ENCODE measurements at regions not wholly inside any gene's neighbourhood (a gene's known extent, or its start where the extent isn't known, plus 50 kb on each side); places are given as distances from the start of the nearest gene placed in this dataset.

- Histone ChIP-seq H3K36me3 (ENCODE audit: low read depth) (no peaks in the 10 kb centered on the region), H3K27ac (no peak overlapping the region), H3K79me2 (ENCODE audit: insufficient read depth) (no peaks in the 10 kb centered on the region), H3K4me1 (ENCODE audit: insufficient read depth) (no peaks in the 10 kb centered on the region), H3K9ac (no peak overlapping the region), H3K4me2 (ENCODE audit: unreplicated experiment) (no peak overlapping the region), H3K9me2 (ENCODE audit: insufficient read depth) (no peaks in the 10 kb centered on the region), H3F3A (ENCODE audit: insufficient read depth) (no peaks in the 10 kb centered on the region), H3K27me3 (replicated peaks; ENCODE audit: insufficient read depth) (no peaks in the 10 kb centered on the region), H3K4me3 (no peak overlapping the region), H3K9me3 (ENCODE audit: low read depth) (no peaks in the 10 kb centered on the region), H2AFZ (no peak overlapping the region), H4K20me1 (ENCODE audit: insufficient read depth) (no peaks in the 10 kb centered on the region)
- WGBS, 2 experiments (ENCODE audit: low coverage in 1 of 2, low lambda C conversion rate in 2 of 2, missing lambda C conversion rate in 2 of 2) = 47 to 49% methylated on average over 4 of the region's 4 CpGs
- in situ Hi-C loops (cut with MboI) = no loop called here
- no peak for DNase-seq
- TF ChIP-seq EZH2phosphoT487 (IDR thresholded peaks at IDR 0.05; ENCODE audit: insufficient read depth, low read depth) (no peak), EZH2 (IDR thresholded peaks at IDR 0.05; ENCODE audit: insufficient read depth, poor library complexity, severe bottlenecking) (no peak)
Observed at GRCh38 chr3:176692966-176693785, 504.1 kb downstream of the TBL1XR1 start.

GRCh38 chr3:176692199-176692965, 504.9 kb downstream of the TBL1XR1 start:
- H3K36me3 ChIP-seq (ENCODE audit: low read depth) = no peaks in the 10 kb centered on the region
- H3K79me2 ChIP-seq (ENCODE audit: insufficient read depth) = no peaks in the 10 kb centered on the region
- in situ Hi-C loops (cut with MboI) = no loop called here
- H3K4me2 ChIP-seq (ENCODE audit: unreplicated experiment) = no peak overlapping the region
- H3K27me3 ChIP-seq (replicated peaks; ENCODE audit: insufficient read depth) = no peaks in the 10 kb centered on the region
- TF ChIP-seq EZH2 (IDR thresholded peaks at IDR 0.05; ENCODE audit: insufficient read depth, poor library complexity, severe bottlenecking) = no peak
- TF ChIP-seq EZH2phosphoT487 (IDR thresholded peaks at IDR 0.05; ENCODE audit: insufficient read depth, low read depth) = no peak
- H3K4me1 ChIP-seq (ENCODE audit: insufficient read depth) = no peaks in the 10 kb centered on the region
- no peak overlapping the region for H3K27ac ChIP-seq
- H4K20me1 ChIP-seq (ENCODE audit: insufficient read depth) = no peaks in the 10 kb centered on the region
- no peaks in the 10 kb centered on the region for H3F3A ChIP-seq (ENCODE audit: insufficient read depth)
- no peak overlapping the region for H3K4me3 ChIP-seq
- H2AFZ ChIP-seq = no peak overlapping the region
- no peaks in the 10 kb centered on the region for H3K9me3 ChIP-seq (ENCODE audit: low read depth)
- H3K9ac ChIP-seq = no peak overlapping the region
- no peak for DNase-seq
- WGBS, 2 experiments (ENCODE audit: low coverage in 1 of 2, low lambda C conversion rate in 2 of 2, missing lambda C conversion rate in 2 of 2) = 63 to 68% methylated on average over 8 of the region's 8 CpGs
- H3K9me2 ChIP-seq (ENCODE audit: insufficient read depth) = no peaks in the 10 kb centered on the region

- WGBS, 2 experiments (ENCODE audit: low coverage in 1 of 2, low lambda C conversion rate in 2 of 2, missing lambda C conversion rate in 2 of 2) = 26 to 30% methylated on average over 7 of the region's 7 CpGs
Observed at GRCh38 chr3:176690083-176690869, 507.0 kb downstream of the TBL1XR1 start.

GRCh38 chr3:176687754-176688153, 509.5 kb downstream of the TBL1XR1 start:
- TF ChIP-seq EZH2phosphoT487 (IDR thresholded peaks at IDR 0.05; ENCODE audit: insufficient read depth, low read depth) = no peak
- no peak for TF ChIP-seq EZH2 (IDR thresholded peaks at IDR 0.05; ENCODE audit: insufficient read depth, poor library complexity, severe bottlenecking)
- Histone ChIP-seq H3K9me3 (ENCODE audit: low read depth) (no peaks in the 10 kb centered on the region), H3K9ac (no peak overlapping the region), H3F3A (ENCODE audit: insufficient read depth) (no peaks in the 10 kb centered on the region), H4K20me1 (ENCODE audit: insufficient read depth) (no peaks in the 10 kb centered on the region), H3K27ac (no peak overlapping the region), H3K4me3 (no peak overlapping the region), H3K27me3 (replicated peaks; ENCODE audit: insufficient read depth) (0 out of 2 replicates have a peak, but pooled peaks cover 5% of the 10 kb centered on the region), H3K4me1 (ENCODE audit: insufficient read depth) (no peaks in the 10 kb centered on the region), H3K36me3 (ENCODE audit: low read depth) (no peaks in the 10 kb centered on the region), H2AFZ (no peak overlapping the region), H3K4me2 (ENCODE audit: unreplicated experiment) (no peak overlapping the region), H3K79me2 (ENCODE audit: insufficient read depth) (no peaks in the 10 kb centered on the region), H3K9me2 (ENCODE audit: insufficient read depth) (no peaks in the 10 kb centered on the region)
- DNase-seq = no peak
- in situ Hi-C loops (cut with MboI) = no loop called here
- WGBS, 2 experiments (ENCODE audit: low coverage in 1 of 2, low lambda C conversion rate in 2 of 2, missing lambda C conversion rate in 2 of 2) = 41 to 43% methylated on average over 2 of the region's 2 CpGs

More at GRCh38 chr3:176690083-176690869, 507.0 kb downstream of the TBL1XR1 start:
- Histone ChIP-seq H3K36me3 (ENCODE audit: low read depth) (no peaks in the 10 kb centered on the region), H3K27ac (no peak overlapping the region), H3K9me2 (ENCODE audit: insufficient read depth) (no peaks in the 10 kb centered on the region), H2AFZ (no peak overlapping the region), H3K79me2 (ENCODE audit: insufficient read depth) (no peaks in the 10 kb centered on the region), H3K9me3 (ENCODE audit: low read depth) (no peaks in the 10 kb centered on the region), H3K9ac (no peak overlapping the region), H3K4me2 (ENCODE audit: unreplicated experiment) (no peak overlapping the region), H3K4me3 (no peak overlapping the region), H3F3A (ENCODE audit: insufficient read depth) (no peaks in the 10 kb centered on the region), H4K20me1 (ENCODE audit: insufficient read depth) (no peaks in the 10 kb centered on the region), H3K4me1 (ENCODE audit: insufficient read depth) (no peaks in the 10 kb centered on the region), H3K27me3 (replicated peaks; ENCODE audit: insufficient read depth) (0 out of 2 replicates have a peak, but pooled peaks cover 4% of the 10 kb centered on the region)
- no peak for DNase-seq
- TF ChIP-seq EZH2phosphoT487 (IDR thresholded peaks at IDR 0.05; ENCODE audit: insufficient read depth, low read depth) (no peak), EZH2 (IDR thresholded peaks at IDR 0.05; ENCODE audit: insufficient read depth, poor library complexity, severe bottlenecking) (no peak)
- in situ Hi-C loops (cut with MboI) = no loop called here
